ENCODE measurements at regions not wholly inside any gene's neighbourhood (a gene's known extent, or its start where the extent isn't known, plus 50 kb on each side); places are given as distances from the start of the nearest gene placed in this dataset.

GRCh38 chr3:193959861-193960260, 176.1 kb upstream of the HES1 start (continued):
- no peak for TF ChIP-seq ZNF462 (CRISPR knock-in tag; IDR thresholded peaks at IDR 0.05)
- no peak for TF ChIP-seq STAT1 (IDR thresholded peaks at IDR 0.05; ENCODE audit: unreplicated experiment)
- no peak for TF ChIP-seq EZH2phosphoT487 (IDR thresholded peaks at IDR 0.05; ENCODE audit: unreplicated experiment)
- no peak for TF ChIP-seq JUNB (IDR thresholded peaks at IDR 0.05; ENCODE audit: unreplicated experiment)
- TF ChIP-seq ZNF114 (CRISPR knock-in tag; IDR thresholded peaks at IDR 0.05): no peak
- no peak for TF ChIP-seq POLR2AphosphoS5 (IDR thresholded peaks at IDR 0.05; ENCODE audit: low read depth)
- TF ChIP-seq REST (IDR thresholded peaks at IDR 0.05; ENCODE audit: unreplicated experiment): no peak
- TF ChIP-seq CREB1 (CRISPR knock-in tag; IDR thresholded peaks at IDR 0.05; ENCODE audit: low read depth): no peak
- no peak for TF ChIP-seq ZNF331 (CRISPR knock-in tag; IDR thresholded peaks at IDR 0.05; ENCODE audit: low read depth)
